KMS-11 (cell line): ENCODE measurements at regions not wholly inside any gene's neighbourhood (a gene's known extent, or its start where the extent isn't known, plus 50 kb on each side); places are given as distances from the start of the nearest gene placed in this dataset.

Experiments used
- H2AFZ ChIP-seq: fragments of 200-600 bp; sonication (generic); 2 replicates; pipeline ENCODE4 v1.6.1; 2016; ENCODE audit warnings: antibody characterized with exemption, mixed run types, low read depth
- H3K27ac ChIP-seq: fragments of 200-600 bp; sonication (generic); 2 replicates; pipeline ENCODE4 v1.6.1; 2016; ENCODE audit warnings: mild to moderate bottlenecking, mixed run types
- H3K27me3 ChIP-seq: fragments of 200-600 bp; sonication (generic); 2 replicates; pipeline ENCODE4 v1.6.1; 2017; ENCODE audit warnings: mild to moderate bottlenecking, low read depth, mixed run types, moderate library complexity; ENCODE audit not compliant: insufficient read depth
- H3K36me3 ChIP-seq: fragments of 200-600 bp; sonication (generic); 2 replicates; pipeline ENCODE4 v1.6.1; 2017; ENCODE audit warnings: mild to moderate bottlenecking, mixed run types; ENCODE audit not compliant: insufficient read depth
- H3K4me1 ChIP-seq: fragments of 200-600 bp; sonication (generic); 2 replicates; pipeline ENCODE4 v1.6.1; 2016; ENCODE audit warnings: mild to moderate bottlenecking, low read depth, mixed run types; ENCODE audit not compliant: poor library complexity, severe bottlenecking
- H3K4me2 ChIP-seq: fragments of 200-600 bp; sonication (generic); 2 replicates; pipeline ENCODE4 v1.7.0; 2016; ENCODE audit warnings: mild to moderate bottlenecking, mixed run types
- H3K4me3 ChIP-seq: fragments of 200-600 bp; sonication (generic); IDR thresholded peaks from 2 replicates; pipeline ENCODE4 v1.6.1; 2017; ENCODE audit warnings: low read depth, low read length, mixed read lengths; ENCODE audit not compliant: insufficient read depth
- H3K79me2 ChIP-seq: fragments of 200-600 bp; sonication (generic); 2 replicates; pipeline ENCODE4 v1.6.1; 2016; ENCODE audit warnings: low read depth, mixed run types; ENCODE audit not compliant: insufficient read depth
- H3K9ac ChIP-seq: fragments of 200-600 bp; sonication (generic); 2 replicates; pipeline ENCODE4 v1.6.1; 2016; ENCODE audit warnings: mild to moderate bottlenecking, mixed run types
- H4K20me1 ChIP-seq: fragments of 200-600 bp; sonication (generic); 2 replicates; pipeline ENCODE4 v1.6.1; 2016; ENCODE audit warnings: mild to moderate bottlenecking, mixed run types; ENCODE audit not compliant: insufficient read depth
- TF ChIP-seq, protein P1 (sequence below): fragments of 200-600 bp; sonication (generic); conservative IDR thresholded peaks from 2 replicates; pipeline ENCODE4 v1.6.1; 2017; ENCODE audit warnings: low read depth, mild to moderate bottlenecking, antibody characterized with exemption, low read length, moderate library complexity, mixed read lengths

GRCh38 chr21:35926003-35926740 is 134.2 kb downstream of the SETD4 start:
- Histone ChIP-seq H3K4me2 (no peak overlapping the region), H3K27ac (no peak overlapping the region), H4K20me1 (no peaks in the 10 kb centered on the region), H3K9ac (no peak overlapping the region), H3K4me1 (no peaks in the 10 kb centered on the region), H2AFZ (no peak overlapping the region), H3K36me3 (no peaks in the 10 kb centered on the region), H3K79me2 (no peaks in the 10 kb centered on the region), H3K4me3 (no peak overlapping the region), H3K27me3 (no peaks in the 10 kb centered on the region)
- TF ChIP-seq, protein P1, sequence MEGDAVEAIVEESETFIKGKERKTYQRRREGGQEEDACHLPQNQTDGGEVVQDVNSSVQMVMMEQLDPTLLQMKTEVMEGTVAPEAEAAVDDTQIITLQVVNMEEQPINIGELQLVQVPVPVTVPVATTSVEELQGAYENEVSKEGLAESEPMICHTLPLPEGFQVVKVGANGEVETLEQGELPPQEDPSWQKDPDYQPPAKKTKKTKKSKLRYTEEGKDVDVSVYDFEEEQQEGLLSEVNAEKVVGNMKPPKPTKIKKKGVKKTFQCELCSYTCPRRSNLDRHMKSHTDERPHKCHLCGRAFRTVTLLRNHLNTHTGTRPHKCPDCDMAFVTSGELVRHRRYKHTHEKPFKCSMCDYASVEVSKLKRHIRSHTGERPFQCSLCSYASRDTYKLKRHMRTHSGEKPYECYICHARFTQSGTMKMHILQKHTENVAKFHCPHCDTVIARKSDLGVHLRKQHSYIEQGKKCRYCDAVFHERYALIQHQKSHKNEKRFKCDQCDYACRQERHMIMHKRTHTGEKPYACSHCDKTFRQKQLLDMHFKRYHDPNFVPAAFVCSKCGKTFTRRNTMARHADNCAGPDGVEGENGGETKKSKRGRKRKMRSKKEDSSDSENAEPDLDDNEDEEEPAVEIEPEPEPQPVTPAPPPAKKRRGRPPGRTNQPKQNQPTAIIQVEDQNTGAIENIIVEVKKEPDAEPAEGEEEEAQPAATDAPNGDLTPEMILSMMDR = no peak

- H2AFZ ChIP-seq = no peak overlapping the region
- no peak overlapping the region for H3K4me3 ChIP-seq
- H3K9ac ChIP-seq = no peak overlapping the region
- H3K27me3 ChIP-seq = no peaks in the 10 kb centered on the region
- TF ChIP-seq, protein P1 = no peak
- H3K79me2 ChIP-seq = no peaks in the 10 kb centered on the region
- no peaks in the 10 kb centered on the region for H4K20me1 ChIP-seq
- H3K4me2 ChIP-seq = no peak overlapping the region
- H3K27ac ChIP-seq = no peak overlapping the region
- H3K4me1 ChIP-seq = no peaks in the 10 kb centered on the region
- no peaks in the 10 kb centered on the region for H3K36me3 ChIP-seq
Measured at GRCh38 chr21:35925497-35925896, 134.8 kb downstream of the SETD4 start.

- H3K4me3 ChIP-seq = no peak overlapping the region
- TF ChIP-seq, protein P1 = no peak
- no peak overlapping the region for H3K4me2 ChIP-seq
- no peak overlapping the region for H3K27ac ChIP-seq
- H3K4me1 ChIP-seq = no peaks in the 10 kb centered on the region
- no peak overlapping the region for H3K9ac ChIP-seq
- no peaks in the 10 kb centered on the region for H4K20me1 ChIP-seq
- H2AFZ ChIP-seq = no peak overlapping the region
- H3K27me3 ChIP-seq = no peaks in the 10 kb centered on the region
- no peaks in the 10 kb centered on the region for H3K79me2 ChIP-seq
- no peaks in the 10 kb centered on the region for H3K36me3 ChIP-seq
Measured at GRCh38 chr21:35924714-35925301, 135.5 kb downstream of the SETD4 start.

- H4K20me1 ChIP-seq = no peaks in the 10 kb centered on the region
- H3K36me3 ChIP-seq = no peaks in the 10 kb centered on the region
- no peak overlapping the region for H3K4me3 ChIP-seq
- H3K27me3 ChIP-seq = no peaks in the 10 kb centered on the region
- H3K79me2 ChIP-seq = no peaks in the 10 kb centered on the region
- TF ChIP-seq, protein P1 = no peak
- H3K4me1 ChIP-seq = no peaks in the 10 kb centered on the region
- H3K27ac ChIP-seq = no peak overlapping the region
- H2AFZ ChIP-seq = no peak overlapping the region
- no peak overlapping the region for H3K4me2 ChIP-seq
- H3K9ac ChIP-seq = no peak overlapping the region
Measured at GRCh38 chr21:35923971-35924370, 136.4 kb downstream of the SETD4 start.
